HG02870 (cell line): ENCODE measurements at regions not wholly inside any gene's neighbourhood (a gene's known extent, or its start where the extent isn't known, plus 50 kb on each side); places are given as distances from the start of the nearest gene placed in this dataset.

Experiments
- ATAC-seq: cut with Tn5 transposase; IDR thresholded peaks from one replicate; pipeline ENCODE4 v1.9.1; 2021; ENCODE audit warnings: mild to moderate bottlenecking, moderate library complexity; ENCODE audit not compliant: unreplicated experiment

DNA sequence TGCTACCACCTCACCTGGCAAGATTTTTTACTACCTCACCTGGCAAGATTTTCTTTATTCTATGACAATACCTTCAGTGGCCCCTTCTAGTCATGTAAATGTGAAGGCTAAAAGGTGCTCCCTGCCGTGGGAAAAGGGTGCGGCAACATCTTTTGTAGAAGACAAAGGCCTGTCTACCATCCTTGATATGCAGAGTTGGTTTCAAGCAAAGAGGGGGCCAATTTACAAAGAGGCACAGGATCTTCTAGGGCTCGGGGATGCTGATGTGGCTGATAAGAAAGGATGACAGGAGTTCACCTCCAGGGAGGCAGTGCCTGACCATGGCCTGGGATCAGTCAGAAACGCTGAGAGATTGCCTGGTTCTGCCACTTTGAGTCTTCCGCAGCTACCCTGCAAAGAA, 165.4 kb upstream of the SLC1A4 start:
- ATAC-seq, result no peak

DNA sequence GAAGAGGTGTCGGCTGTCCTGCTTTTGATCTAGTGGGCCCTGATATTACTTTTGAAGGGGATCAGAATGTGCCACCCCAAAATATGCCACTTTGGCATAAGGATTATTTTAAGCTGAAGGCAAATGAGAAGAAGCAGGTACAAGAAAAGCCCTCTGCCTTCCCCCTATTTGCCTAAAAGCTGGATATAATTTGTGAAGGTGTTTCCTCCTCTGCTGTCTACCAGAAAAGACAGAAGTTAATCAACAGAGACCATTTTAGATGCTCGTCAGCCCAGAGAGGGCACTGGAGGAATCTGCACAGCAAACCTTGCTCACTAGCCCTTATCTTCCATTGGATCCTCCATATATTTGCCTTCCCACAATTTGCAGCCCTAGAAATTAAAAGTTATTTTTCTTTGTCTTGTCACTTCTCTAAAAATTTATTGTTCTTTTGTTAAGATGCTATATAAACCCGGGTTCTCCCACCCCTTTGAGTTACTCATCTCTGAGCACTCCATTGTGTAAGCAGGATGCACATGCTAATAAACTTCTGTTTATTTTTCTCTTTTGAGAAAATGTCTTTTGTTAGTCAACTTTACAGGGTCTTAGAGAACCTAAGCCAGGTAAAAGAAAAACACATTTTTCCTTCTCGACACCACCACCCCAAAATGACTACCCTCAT, 163.2 kb upstream of the SLC1A4 start:
- no peak for ATAC-seq

GRCh38 chr2:64826703-64827102, 162.5 kb upstream of the SLC1A4 start:
- ATAC-seq, result no peak

DNA sequence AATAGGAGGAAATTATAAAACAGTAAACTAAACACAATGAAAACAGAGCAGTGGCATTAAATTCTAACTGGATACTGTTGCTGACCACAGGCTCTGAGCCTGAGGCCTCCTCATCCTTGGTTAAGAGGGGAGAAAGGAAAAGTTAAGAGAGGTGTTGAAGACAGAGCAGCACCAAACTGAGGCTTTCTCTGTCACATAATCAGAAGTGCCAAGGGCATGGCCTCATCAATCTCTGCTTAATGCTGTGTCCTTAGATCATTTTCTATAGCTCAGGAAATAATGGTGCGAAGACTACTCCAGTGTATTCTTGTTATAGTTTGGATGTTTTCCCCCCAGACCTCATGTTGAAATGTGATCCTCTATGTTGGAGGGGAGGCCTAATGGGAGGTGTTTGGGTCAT, 160.9 kb upstream of the SLC1A4 start:
- ATAC-seq, result no peak

- ATAC-seq, result no peak
These were observed 159.7 kb upstream of the SLC1A4 start for GRCh38 chr2:64829525-64829924.

- ATAC-seq, result peak; percentile 87
These were observed 157.8 kb upstream of the SLC1A4 start for GRCh38 chr2:64831134-64831976.

- no peak for ATAC-seq
These were observed 157.2 kb upstream of the SLC1A4 start for GRCh38 chr2:64831977-64832328.

- ATAC-seq, result no peak
These were observed 156.3 kb upstream of the SLC1A4 start for GRCh38 chr2:64832936-64833335.

- no peak for ATAC-seq
These were observed 152.6 kb upstream of the SLC1A4 start for GRCh38 chr2:64836566-64836965.

DNA sequence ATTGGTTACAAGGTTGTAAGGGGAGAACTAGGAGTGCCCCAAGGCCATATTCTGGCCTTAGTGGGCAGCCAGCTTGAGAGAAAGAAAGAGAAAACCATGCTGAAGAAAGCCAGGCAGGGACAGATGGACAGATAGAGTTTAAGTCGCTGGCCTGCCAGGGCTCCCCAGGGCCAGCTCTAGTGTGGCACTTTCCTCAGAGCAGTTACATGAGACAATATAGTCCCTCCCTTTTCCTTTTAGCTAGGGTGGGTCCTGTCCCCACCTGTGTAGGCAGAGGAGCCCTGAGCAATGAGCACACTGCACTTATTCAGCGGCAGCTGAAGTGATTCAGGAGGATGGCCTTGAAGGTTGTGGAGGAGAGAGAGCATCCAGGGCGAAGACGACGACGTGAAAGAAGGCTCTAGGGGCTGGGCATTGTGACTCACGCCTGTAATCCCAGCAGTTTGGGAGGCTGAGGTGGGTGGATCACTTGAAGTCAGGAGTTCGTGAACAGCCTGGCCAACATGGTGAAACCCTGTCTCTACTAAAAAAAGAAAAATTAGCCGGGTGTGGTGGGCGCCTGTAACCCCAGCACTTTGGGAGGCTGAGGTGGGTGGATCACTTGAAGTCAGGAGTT, 152.0 kb upstream of the SLC1A4 start:
- ATAC-seq, result no peak

DNA sequence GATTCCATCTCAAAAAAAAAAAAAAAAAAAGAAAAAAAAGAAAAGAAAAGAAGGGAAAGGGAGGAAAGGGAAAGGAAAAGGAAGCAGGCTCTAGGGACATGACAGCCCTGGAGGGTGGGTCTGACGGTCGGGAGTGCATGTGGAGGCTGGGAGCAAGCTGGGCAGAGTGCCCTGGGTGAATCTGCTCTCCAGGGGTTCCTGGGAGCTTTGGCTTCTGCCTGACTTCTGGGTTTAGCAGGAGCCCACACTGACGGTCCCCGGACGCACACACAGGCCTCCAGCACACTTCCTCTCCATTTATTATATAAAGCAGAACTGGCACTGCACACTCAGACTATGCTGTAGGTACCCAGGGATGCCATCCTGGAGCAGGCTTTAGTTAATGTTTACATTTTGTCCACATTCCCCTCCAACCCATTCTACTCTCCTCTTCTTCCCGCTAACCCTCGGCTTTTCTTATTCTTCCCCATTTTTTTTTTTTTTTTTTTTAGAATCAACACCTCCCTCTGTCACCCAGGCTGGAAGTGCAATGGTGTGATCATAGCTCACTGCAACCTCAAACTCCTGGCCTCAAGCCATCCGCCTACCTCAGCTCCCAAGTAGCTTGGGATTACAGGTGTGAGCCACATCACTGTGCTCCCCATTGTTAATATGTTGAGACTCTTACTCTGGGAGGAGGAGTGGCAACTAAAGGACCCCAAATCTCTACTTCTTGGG, 151.1 kb upstream of the SLC1A4 start:
- ATAC-seq, result no peak

- no peak for ATAC-seq
These were observed 150.4 kb upstream of the SLC1A4 start for GRCh38 chr2:64838817-64839216.

DNA sequence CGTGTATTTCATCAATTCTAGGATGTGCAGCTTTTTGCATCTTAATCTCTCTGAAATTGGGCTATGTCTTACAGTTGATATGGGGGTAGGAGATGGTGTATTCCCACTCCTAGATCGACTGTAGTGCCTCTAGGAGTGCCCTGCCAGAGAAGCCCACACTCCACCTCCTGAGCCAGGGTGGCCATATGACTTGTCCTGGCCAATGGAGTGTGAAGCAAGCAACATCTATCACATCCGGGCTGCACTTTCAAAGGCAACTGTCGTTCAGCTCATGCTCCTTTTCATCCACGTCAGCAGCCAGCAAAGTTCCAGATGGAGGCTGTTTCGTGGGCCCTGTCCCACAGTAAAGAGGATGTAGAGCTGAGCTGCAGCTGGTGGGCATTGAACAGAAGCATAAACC, 149.4 kb upstream of the SLC1A4 start:
- ATAC-seq, result peak; percentile 80

DNA sequence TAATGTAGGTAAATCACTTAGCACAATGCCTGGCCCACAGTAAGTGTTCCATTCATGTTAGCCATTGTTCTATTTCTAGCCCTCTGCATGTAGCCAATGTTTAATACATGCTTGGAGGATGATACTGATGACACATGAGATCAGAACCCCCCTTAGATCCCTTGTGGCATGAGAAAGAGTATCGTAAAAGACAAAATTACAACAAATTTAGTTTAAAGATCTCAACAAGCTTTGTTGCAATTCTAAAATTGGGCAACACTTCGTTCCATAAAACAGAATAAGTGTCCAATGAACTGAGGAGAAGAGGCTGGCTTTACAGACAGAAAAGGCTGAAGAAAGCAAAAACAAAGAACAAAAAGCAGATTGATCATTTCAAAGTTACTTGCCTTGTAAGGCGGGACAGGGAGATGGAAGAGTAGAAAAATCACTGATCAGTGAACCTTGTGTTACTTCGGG, 148.7 kb upstream of the SLC1A4 start:
- no peak for ATAC-seq

DNA sequence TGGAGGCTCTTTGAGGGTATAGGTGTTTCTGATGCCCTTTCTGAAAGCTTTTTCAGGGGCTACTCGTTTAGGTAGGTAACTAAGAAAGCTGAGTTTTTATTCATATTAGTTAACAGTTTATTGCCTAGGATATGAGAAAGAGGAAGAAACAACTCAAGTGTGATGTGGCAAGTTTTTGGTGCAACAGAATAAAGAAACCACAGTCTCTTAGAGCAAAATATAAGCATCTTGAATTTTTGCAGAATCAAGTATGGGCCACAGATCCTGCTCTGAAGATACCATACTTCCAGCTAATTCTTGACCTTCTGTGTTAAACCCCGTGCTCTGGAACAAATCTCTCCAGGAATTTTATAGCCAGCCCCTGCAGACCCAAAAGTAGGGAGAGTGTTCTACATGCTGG, 147.7 kb upstream of the SLC1A4 start:
- ATAC-seq, result no peak

DNA sequence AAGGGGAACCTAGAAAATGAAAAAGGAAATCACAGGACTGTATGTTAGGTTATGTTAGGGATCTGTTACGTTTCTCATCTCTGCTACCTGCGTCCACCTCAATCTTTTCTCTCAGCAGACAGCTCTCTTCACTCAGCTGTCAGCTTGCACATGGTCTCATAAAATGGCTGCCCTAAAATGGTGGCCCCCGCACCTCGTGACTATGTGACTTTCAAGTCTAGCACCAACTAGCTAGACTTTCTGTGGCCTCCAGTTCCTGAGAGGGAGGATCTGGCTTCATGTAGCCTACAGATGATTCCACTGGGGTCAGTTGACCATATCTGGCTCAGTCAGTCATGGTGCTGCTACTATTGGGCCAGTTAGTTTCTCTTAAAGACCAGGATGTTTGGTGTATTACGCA, 147.2 kb upstream of the SLC1A4 start:
- ATAC-seq, result no peak

- no peak for ATAC-seq
These were observed 145.1 kb upstream of the SLC1A4 start for GRCh38 chr2:64844087-64844486.

- ATAC-seq, result no peak
These were observed 143.8 kb upstream of the SLC1A4 start for GRCh38 chr2:64845273-64845905.

- ATAC-seq, result no peak
These were observed 143.0 kb upstream of the SLC1A4 start for GRCh38 chr2:64846177-64846576.

DNA sequence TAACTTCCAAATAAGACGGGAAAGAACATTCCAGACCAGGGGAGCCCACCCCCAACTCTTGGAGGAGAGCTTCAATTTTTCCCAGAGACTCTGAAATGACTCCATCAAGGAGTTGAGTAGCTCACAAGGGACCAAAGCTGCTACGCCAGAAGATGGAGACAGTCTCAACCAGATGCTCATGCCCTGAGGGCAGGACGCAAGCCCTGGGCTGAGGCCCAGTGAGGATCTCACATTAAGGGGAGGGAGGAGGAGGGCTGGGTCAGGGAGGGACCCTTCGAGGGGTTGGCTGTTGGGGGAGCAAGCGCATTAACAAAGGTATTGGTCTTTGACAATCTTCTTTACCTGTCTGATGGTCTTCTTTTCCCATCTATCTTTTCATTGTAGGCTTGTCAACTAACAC, 141.3 kb upstream of the SLC1A4 start:
- ATAC-seq, result no peak

GRCh38 chr2:64848363-64848762, 140.8 kb upstream of the SLC1A4 start:
- no peak for ATAC-seq
